ENCODE measurements at regions not wholly inside any gene's neighbourhood (a gene's known extent, or its start where the extent isn't known, plus 50 kb on each side); places are given as distances from the start of the nearest gene placed in this dataset.
"Not testable (repeated sequence)": the region's sequence is repeated elsewhere in the genome, so short reads cannot be mapped to it uniquely, and the experiment has no call there.

DNA sequence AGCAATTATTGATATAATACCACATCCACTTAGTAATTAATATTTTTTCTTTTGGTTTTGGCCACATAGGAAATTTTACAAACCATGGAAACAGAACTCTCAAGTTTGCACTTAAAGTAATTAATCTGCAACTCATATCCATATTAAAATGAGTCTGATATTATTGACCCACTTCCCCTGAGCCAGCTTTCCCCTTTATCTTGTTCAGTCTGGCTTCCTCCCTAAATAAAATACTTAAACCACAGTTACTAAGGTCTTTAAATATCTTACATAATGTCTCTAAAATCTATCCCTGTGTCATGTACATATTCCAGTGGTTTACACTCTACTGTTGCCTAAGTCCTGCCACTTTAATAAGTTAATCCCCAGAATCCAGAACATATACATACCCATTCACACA, 564.9 kb upstream of the FSHR start:
- no peak overlapping the region for H3K4me3 ChIP-seq (ENCODE audit: low read depth, low read length)
- TF ChIP-seq MAX (IDR thresholded peaks at IDR 0.05; ENCODE audit: low read depth, low read length), result no peak
- no peak for TF ChIP-seq POLR2A (IDR thresholded peaks at IDR 0.05; ENCODE audit: extremely low read depth, insufficient read length)
- TF ChIP-seq, protein P1, sequence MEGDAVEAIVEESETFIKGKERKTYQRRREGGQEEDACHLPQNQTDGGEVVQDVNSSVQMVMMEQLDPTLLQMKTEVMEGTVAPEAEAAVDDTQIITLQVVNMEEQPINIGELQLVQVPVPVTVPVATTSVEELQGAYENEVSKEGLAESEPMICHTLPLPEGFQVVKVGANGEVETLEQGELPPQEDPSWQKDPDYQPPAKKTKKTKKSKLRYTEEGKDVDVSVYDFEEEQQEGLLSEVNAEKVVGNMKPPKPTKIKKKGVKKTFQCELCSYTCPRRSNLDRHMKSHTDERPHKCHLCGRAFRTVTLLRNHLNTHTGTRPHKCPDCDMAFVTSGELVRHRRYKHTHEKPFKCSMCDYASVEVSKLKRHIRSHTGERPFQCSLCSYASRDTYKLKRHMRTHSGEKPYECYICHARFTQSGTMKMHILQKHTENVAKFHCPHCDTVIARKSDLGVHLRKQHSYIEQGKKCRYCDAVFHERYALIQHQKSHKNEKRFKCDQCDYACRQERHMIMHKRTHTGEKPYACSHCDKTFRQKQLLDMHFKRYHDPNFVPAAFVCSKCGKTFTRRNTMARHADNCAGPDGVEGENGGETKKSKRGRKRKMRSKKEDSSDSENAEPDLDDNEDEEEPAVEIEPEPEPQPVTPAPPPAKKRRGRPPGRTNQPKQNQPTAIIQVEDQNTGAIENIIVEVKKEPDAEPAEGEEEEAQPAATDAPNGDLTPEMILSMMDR (IDR thresholded peaks at IDR 0.05; ENCODE audit: low read depth, low read length), result no peak
- no peak for TF ChIP-seq MYC (IDR thresholded peaks at IDR 0.05; ENCODE audit: low read depth, low read length)
- no peak for DNase-seq (ENCODE audit: low read depth)

DNA sequence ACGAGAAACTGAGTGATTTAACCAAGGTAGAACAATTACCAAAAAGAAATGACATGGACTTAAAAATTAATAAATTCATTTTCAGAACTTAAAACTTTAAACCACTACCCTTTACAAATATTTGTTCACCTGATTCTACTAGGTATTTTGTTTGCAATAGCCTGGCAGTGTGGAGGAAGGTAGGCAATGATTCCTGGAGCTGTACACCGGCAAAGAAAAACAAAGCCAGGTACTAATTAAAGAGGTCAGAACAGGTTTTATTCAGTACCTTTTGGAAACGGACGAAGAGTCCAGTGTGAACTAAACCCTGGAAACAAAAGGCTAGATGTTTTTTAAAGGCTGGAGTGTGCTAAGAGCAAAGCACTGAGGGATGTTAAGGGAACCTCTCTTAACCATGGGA, 561.3 kb upstream of the FSHR start:
- TF ChIP-seq POLR2A (IDR thresholded peaks at IDR 0.05; ENCODE audit: extremely low read depth, insufficient read length), result no peak
- TF ChIP-seq, protein P1 (IDR thresholded peaks at IDR 0.05; ENCODE audit: low read depth, low read length), result no peak
- no peak for TF ChIP-seq MYC (IDR thresholded peaks at IDR 0.05; ENCODE audit: low read depth, low read length)
- no peak for TF ChIP-seq MAX (IDR thresholded peaks at IDR 0.05; ENCODE audit: low read depth, low read length)
- no peak overlapping the region for H3K4me3 ChIP-seq (ENCODE audit: low read depth, low read length)
- DNase-seq (ENCODE audit: low read depth), result no peak

DNA sequence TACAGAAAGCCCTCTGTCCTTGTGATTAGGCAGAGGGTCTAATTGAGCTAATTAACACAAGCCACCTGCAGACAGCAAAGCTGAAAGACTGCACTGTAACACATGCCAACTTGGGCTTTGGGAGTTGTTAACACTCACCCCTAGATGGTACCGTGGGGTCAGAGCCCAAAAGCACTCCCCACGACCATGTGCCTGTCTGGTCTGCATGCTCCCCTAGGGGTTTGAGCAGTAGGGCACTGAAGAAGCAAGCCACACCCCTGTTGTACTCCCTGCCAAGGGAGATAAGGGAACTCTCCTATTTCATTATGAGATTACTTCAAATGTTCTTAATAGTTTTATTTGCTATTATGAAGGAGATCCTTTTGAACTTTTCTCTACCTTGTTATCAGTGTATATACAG, 560.1 kb upstream of the FSHR start:
- DNase-seq (ENCODE audit: low read depth), result peak; percentile 8

DNA sequence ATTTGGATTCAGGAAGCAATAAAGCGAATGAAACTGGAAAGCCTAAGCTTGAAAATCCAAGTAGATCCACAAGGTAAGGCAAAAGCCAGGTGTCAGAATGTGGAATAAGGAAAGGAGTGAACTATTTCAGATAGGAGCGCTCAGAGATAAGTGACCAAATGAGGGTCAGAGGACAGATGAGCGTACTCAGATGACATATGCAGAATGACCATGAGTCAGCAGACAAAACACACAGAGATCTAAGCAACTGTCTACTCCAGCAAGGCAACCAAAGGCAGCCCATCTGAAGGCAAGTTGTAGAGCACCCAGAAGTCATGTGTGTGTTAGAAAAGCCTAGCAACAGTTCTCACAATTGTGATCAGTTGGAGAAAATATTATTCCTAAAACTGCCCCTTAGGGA, 548.4 kb upstream of the FSHR start:
- TF ChIP-seq, protein P1 (IDR thresholded peaks at IDR 0.05; ENCODE audit: low read depth, low read length), result no peak
- no peak for TF ChIP-seq MYC (IDR thresholded peaks at IDR 0.05; ENCODE audit: low read depth, low read length)
- TF ChIP-seq POLR2A (IDR thresholded peaks at IDR 0.05; ENCODE audit: extremely low read depth, insufficient read length), result no peak
- TF ChIP-seq MAX (IDR thresholded peaks at IDR 0.05; ENCODE audit: low read depth, low read length), result no peak
- no peak overlapping the region for H3K4me3 ChIP-seq (ENCODE audit: low read depth, low read length)
- no peak for DNase-seq (ENCODE audit: low read depth)

More for the DNA sequence above, 560.1 kb upstream of the FSHR start:
- TF ChIP-seq MAX (IDR thresholded peaks at IDR 0.05; ENCODE audit: low read depth, low read length) (no peak), MYC (IDR thresholded peaks at IDR 0.05; ENCODE audit: low read depth, low read length) (no peak), POLR2A (IDR thresholded peaks at IDR 0.05; ENCODE audit: extremely low read depth, insufficient read length) (no peak)
- TF ChIP-seq, protein P1 (IDR thresholded peaks at IDR 0.05; ENCODE audit: low read depth, low read length), result no peak
- H3K4me3 ChIP-seq (ENCODE audit: low read depth, low read length), result no peak overlapping the region

GRCh38 chr2:49693961-49694360, 539.6 kb upstream of the FSHR start:
- no peak for DNase-seq (ENCODE audit: low read depth)
- H3K4me3 ChIP-seq (ENCODE audit: low read depth, low read length), result no peak overlapping the region
- TF ChIP-seq POLR2A (IDR thresholded peaks at IDR 0.05; ENCODE audit: extremely low read depth, insufficient read length), result no peak
- TF ChIP-seq, protein P1 (IDR thresholded peaks at IDR 0.05; ENCODE audit: low read depth, low read length), result no peak
- no peak for TF ChIP-seq MAX (IDR thresholded peaks at IDR 0.05; ENCODE audit: low read depth, low read length)
- TF ChIP-seq MYC (IDR thresholded peaks at IDR 0.05; ENCODE audit: low read depth, low read length), result no peak

- not testable (repeated sequence) for H3K4me3 ChIP-seq (ENCODE audit: low read depth, low read length)
Measured at GRCh38 chr2:49692022-49692421, 537.7 kb upstream of the FSHR start.

More at GRCh38 chr2:49692022-49692421, 537.7 kb upstream of the FSHR start:
- DNase-seq (ENCODE audit: low read depth), result not testable (repeated sequence)
